ENCODE measurements at regions not wholly inside any gene's neighbourhood (a gene's known extent, or its start where the extent isn't known, plus 50 kb on each side); places are given as distances from the start of the nearest gene placed in this dataset.

DNA sequence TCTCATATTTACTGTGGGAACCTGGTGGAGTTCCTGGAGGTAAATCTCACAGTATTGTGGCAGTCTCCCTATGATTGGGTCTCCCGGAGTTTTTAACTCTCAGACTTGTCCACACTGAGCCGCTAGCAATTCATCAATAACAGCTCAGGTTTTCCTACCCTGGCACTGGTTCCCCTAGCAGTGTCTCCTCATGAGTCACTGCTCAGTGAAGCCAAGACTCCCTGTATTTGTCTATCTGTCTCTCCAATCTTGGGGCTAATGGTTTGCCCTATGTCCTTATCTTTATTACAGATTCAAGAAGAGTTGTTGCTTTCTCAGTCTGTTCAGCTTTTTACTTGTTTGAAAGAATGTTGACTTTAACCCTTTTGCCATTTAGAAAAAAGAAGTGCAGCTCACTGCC, 176.7 kb upstream of the FGF10 start:
- TF ChIP-seq, protein P1, sequence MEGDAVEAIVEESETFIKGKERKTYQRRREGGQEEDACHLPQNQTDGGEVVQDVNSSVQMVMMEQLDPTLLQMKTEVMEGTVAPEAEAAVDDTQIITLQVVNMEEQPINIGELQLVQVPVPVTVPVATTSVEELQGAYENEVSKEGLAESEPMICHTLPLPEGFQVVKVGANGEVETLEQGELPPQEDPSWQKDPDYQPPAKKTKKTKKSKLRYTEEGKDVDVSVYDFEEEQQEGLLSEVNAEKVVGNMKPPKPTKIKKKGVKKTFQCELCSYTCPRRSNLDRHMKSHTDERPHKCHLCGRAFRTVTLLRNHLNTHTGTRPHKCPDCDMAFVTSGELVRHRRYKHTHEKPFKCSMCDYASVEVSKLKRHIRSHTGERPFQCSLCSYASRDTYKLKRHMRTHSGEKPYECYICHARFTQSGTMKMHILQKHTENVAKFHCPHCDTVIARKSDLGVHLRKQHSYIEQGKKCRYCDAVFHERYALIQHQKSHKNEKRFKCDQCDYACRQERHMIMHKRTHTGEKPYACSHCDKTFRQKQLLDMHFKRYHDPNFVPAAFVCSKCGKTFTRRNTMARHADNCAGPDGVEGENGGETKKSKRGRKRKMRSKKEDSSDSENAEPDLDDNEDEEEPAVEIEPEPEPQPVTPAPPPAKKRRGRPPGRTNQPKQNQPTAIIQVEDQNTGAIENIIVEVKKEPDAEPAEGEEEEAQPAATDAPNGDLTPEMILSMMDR (conservative IDR thresholded peaks at IDR 0.05; ENCODE audit: low read depth, low read length) = no peak
- no peak for DNase-seq (ENCODE audit: low read depth)

DNA sequence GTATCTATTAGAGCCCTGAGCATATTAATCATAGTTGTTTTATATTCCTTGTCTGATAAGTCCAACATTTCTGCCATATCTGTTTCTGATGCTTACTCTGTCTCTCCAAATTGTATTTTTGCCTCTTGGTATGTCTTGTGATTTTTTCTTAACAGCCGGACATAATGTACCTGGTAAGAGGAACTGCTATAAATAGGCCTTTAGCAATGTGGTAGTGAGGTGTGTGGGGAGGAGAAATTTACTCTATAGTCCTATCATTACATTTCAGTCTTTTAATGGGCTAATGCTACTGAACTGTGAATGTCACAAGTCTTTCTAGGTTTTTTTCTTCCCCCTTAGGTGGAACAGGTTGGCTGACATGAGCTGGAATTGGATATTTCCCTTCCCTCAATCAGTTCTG, 176.1 kb upstream of the FGF10 start:
- no peak for DNase-seq (ENCODE audit: low read depth)
- TF ChIP-seq, protein P1 (conservative IDR thresholded peaks at IDR 0.05; ENCODE audit: low read depth, low read length) = no peak
- no peak overlapping the region for H3K4me3 ChIP-seq (ENCODE audit: low read length)

More for the DNA sequence above, 176.7 kb upstream of the FGF10 start:
- no peak overlapping the region for H3K4me3 ChIP-seq (ENCODE audit: low read length)

DNA sequence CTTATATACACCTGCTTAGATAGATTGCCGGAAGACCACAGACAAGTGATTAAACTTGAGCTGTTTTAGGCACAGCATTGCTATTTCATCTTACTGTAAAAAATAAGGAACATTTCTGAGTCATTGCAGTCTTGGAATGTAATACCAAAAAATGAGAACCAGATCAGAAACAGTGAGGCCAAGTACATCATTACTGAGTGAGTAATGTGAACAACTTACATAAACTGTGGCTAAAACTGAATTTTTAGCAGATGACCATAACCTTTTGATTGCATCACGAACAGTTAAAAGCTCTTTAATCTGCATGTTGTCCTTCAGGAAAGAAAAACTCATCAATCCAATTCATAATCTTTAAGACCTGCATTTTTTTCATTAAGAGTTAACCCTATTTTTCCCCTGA, 157.1 kb upstream of the FGF10 start:
- TF ChIP-seq, protein P1 (conservative IDR thresholded peaks at IDR 0.05; ENCODE audit: low read depth, low read length) = no peak
- no peak overlapping the region for H3K4me3 ChIP-seq (ENCODE audit: low read length)
- DNase-seq (ENCODE audit: low read depth) = no peak

DNA sequence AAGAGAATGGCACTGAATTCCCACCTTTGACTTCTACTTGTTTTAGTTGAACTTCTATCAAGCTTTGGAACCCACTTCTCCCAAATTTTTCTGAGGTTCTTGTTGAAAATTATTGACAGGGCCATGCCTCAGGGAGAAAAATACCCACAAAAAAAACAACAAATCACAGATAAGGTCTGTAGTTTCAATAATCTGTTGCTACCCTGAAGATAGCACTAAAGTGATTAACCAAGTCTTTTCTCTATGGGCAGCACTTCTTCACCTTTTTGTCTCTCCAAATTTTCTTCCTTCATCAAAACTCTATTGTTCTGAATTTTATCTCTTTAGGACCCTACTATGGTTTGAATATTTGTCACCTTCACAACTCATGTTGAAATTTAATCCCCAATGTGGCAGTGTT, 154.3 kb upstream of the FGF10 start:
- DNase-seq (ENCODE audit: low read depth) = no peak
- H3K4me3 ChIP-seq (ENCODE audit: low read length) = no peak overlapping the region
- TF ChIP-seq, protein P1 (conservative IDR thresholded peaks at IDR 0.05; ENCODE audit: low read depth, low read length) = no peak

DNA sequence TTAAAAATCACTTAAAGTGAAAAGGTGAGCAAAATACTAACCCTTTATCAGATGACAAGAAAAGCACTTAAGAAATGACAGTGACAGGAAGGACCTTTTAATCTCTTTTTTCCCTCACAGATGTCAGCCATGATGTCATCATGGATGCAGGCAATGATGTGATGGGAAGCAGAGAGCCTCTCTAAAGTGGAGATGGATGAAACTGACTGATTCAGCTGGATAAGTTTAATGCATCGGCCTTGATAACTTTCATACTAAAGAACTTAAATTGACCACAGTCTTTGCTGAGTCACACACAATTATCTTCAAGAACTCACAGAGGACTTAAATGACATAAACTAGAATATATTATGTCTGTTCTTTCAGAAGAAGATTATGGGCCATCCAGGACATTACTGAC, 153.2 kb upstream of the FGF10 start:
- no peak for DNase-seq (ENCODE audit: low read depth)
- H3K4me3 ChIP-seq (ENCODE audit: low read length) = no peak overlapping the region
- TF ChIP-seq, protein P1 (conservative IDR thresholded peaks at IDR 0.05; ENCODE audit: low read depth, low read length) = no peak

DNA sequence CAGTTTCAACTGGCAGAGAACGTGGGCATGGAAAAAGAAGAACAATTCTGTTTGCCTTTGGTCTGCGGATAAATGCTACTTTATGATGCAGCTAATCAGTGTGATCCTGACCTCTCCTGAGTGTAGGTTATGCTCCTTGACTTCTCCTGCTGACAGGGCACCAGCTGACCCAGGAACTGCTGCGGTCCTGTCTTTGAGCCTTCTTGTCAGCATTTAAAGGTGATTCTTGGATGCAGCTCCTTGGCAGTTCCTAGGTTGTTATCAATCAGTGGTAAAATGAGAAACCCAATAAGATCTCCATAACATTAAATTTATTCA, 150.3 kb upstream of the FGF10 start:
- no peak overlapping the region for H3K4me3 ChIP-seq (ENCODE audit: low read length)
- TF ChIP-seq, protein P1 (conservative IDR thresholded peaks at IDR 0.05; ENCODE audit: low read depth, low read length) = no peak
- DNase-seq (ENCODE audit: low read depth) = no peak

DNA sequence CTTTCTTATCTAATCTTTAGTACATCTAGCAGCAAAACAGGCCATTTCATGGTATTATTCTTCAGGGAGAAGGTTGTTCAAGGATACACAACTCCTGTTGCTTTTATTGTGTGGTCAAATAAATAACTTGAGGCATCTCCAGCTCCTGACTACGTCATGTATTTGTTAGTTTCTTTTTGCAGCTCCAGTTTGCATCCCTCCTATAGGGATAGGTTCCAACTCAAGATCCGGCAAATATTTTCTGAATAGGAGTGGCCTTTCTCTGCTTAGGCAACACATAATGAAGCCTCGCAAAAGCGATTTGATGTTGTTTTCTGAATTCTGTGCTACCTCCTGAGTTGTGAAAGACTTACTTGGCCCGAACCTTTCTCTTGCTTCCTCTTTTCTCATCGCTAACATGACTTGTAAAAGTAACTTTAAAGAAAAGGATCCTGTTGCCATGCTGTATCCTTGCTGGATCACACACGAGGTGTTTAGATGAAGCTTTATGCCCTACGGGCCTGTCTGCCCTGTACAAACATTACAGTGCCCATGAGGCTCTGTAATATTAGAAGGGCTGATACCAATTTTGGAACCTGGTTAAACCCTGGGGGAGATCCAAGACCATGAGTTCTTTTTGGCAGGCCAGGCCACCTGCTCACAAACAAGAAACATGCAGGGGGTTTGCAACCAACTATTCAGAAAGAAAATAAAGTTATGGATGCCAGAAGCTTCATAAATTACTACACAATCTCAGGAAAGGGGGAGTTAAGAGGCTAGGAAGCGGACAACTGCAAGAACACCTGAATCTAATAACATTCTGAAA, 149.8 kb upstream of the FGF10 start:
- H3K4me3 ChIP-seq (ENCODE audit: low read length) = no peak overlapping the region
- TF ChIP-seq, protein P1 (conservative IDR thresholded peaks at IDR 0.05; ENCODE audit: low read depth, low read length) = no peak
- DNase-seq (ENCODE audit: low read depth) = no peak
